BLaER1 treated with 17β-estradiol and CSF1 and Interleukin-3, amounts not matched to agents 10 nM and 100 nM (cell line): ENCODE measurements at regions not wholly inside any gene's neighbourhood (a gene's known extent, or its start where the extent isn't known, plus 50 kb on each side); places are given as distances from the start of the nearest gene placed in this dataset.

Experiments used
- H3K27ac ChIP-seq, 11 experiments: shearing (Covaris generic); formaldehyde crosslinking; 2 replicates each; pipeline ENCODE4 v1.8.1; 2022
- H3K27me3 ChIP-seq, 11 experiments: shearing (Covaris generic); formaldehyde crosslinking; 2 replicates each; pipeline ENCODE4 v1.8.1; 2022
- H3K36me3 ChIP-seq, 11 experiments: shearing (Covaris generic); formaldehyde crosslinking; 2 replicates each; pipeline ENCODE4 v1.8.1; 2022
- H3K4me1 ChIP-seq, 10 experiments: shearing (Covaris generic); formaldehyde crosslinking; 2 replicates each; pipeline ENCODE4 v1.8.1; 2022
- H3K4me2 ChIP-seq, 11 experiments: shearing (Covaris generic); formaldehyde crosslinking; 2 replicates each; pipeline ENCODE4 v1.8.1; 2022
- H3K4me3 ChIP-seq, 10 experiments: shearing (Covaris generic); formaldehyde crosslinking; 2 replicates each; pipeline ENCODE4 v1.8.1; 2022
- H3K9ac ChIP-seq, 11 experiments: shearing (Covaris generic); formaldehyde crosslinking; 2 replicates each; pipeline ENCODE4 v1.8.1; 2022
- H3K9me3 ChIP-seq, 11 experiments: shearing (Covaris generic); formaldehyde crosslinking; replicated peaks in 1 of 11; 2 replicates each; pipeline ENCODE4 v1.8.1; 2022
- H4K20me1 ChIP-seq, 11 experiments: shearing (Covaris generic); formaldehyde crosslinking; 2 replicates each; pipeline ENCODE4 v1.8.1; 2022
- Cebpa-rat ChIP-seq, 11 experiments: shearing (Covaris generic); IDR thresholded peaks; 2 replicates each; pipeline ENCODE4 v1.8.1; 2022

DNA sequence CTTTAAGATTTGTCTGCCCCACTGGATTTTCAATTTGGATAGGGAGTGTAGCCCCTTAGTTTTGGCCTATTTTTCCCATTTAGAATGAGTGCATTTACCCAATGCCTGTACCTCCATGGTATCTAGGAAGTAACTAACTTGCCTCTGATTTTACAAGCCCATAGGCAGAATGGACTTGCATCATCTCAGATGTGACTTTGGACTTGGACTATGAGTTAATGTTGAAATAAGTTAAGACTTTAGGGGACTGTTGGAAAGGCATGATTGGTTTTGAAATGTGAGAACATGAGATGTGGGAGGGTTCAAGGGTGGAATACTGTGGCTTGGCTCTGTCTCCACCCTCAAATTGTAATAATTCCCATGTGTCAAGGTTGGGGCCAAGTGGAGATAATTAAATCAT is 2480.2 kb downstream of the PCDH7 start:
- H3K4me1 ChIP-seq = no peaks in the 10 kb centered on the region
- H3K4me2 ChIP-seq = no peak overlapping the region
- H3K36me3 ChIP-seq = no peaks in the 10 kb centered on the region
- no peaks in the 10 kb centered on the region for H4K20me1 ChIP-seq
- H3K4me3 ChIP-seq = no peak overlapping the region
- H3K27me3 ChIP-seq = no peaks in the 10 kb centered on the region
- no peak overlapping the region for H3K27ac ChIP-seq
- no peak overlapping the region for H3K9ac ChIP-seq
- peaks cover 0 to 3% (median 0%) of the 10 kb centered on the region in 11 experiments; a peak in 1 of 22 replicates for H3K9me3 ChIP-seq
- TF ChIP-seq Cebpa-rat (IDR thresholded peaks at IDR 0.05) = no peak

- Histone ChIP-seq H3K9me3 (no peaks in the 10 kb centered on the region), H3K36me3 (no peaks in the 10 kb centered on the region), H3K27me3 (no peaks in the 10 kb centered on the region), H4K20me1 (no peaks in the 10 kb centered on the region), H3K27ac (no peak overlapping the region), H3K4me3 (no peak overlapping the region), H3K4me1 (no peaks in the 10 kb centered on the region), H3K9ac (no peak overlapping the region), H3K4me2 (no peak overlapping the region)
- no peak for TF ChIP-seq Cebpa-rat (IDR thresholded peaks at IDR 0.05)
Measured at GRCh38 chr4:33218238-33218637, 2498.1 kb downstream of the PCDH7 start.

- no peak overlapping the region for H3K4me2 ChIP-seq
- H4K20me1 ChIP-seq = no peaks in the 10 kb centered on the region
- H3K4me3 ChIP-seq = no peak overlapping the region
- H3K27me3 ChIP-seq = no peaks in the 10 kb centered on the region
- H3K27ac ChIP-seq = no peak overlapping the region
- H3K4me1 ChIP-seq = no peaks in the 10 kb centered on the region
- no peaks in the 10 kb centered on the region for H3K9me3 ChIP-seq
- no peak overlapping the region for H3K9ac ChIP-seq
- TF ChIP-seq Cebpa-rat (IDR thresholded peaks at IDR 0.05) = no peak
- no peaks in the 10 kb centered on the region for H3K36me3 ChIP-seq
Measured at GRCh38 chr4:33226133-33226532, 2506.0 kb downstream of the PCDH7 start.

GRCh38 chr4:33226783-33227182 is 2506.6 kb downstream of the PCDH7 start:
- Histone ChIP-seq H4K20me1 (no peaks in the 10 kb centered on the region), H3K9ac (no peak overlapping the region), H3K36me3 (no peaks in the 10 kb centered on the region), H3K4me1 (no peaks in the 10 kb centered on the region), H3K9me3 (no peaks in the 10 kb centered on the region), H3K4me2 (no peak overlapping the region), H3K27ac (no peak overlapping the region), H3K27me3 (no peaks in the 10 kb centered on the region), H3K4me3 (no peak overlapping the region)
- TF ChIP-seq Cebpa-rat (IDR thresholded peaks at IDR 0.05) = no peak

DNA sequence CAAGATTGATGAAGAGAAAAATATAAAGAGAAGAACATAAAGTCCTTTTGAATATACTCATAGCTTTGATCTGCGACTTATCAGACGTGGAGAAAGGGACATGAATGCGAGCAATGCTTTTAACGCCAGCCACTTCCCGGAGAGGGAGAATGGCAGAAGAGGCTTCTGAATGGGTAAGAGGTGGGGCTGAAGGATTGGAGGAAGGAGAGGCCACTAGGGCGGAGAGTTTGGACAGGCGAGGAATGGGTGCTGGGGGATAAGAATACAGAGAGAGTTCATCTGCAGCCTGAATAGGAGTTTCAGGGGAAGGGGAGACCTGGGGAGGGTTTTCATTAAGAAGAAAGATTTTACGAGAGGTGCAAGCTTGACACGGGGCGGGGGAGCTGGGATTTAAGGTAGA is 2534.9 kb downstream of the PCDH7 start:
- no peak for TF ChIP-seq Cebpa-rat (IDR thresholded peaks at IDR 0.05)
- H3K4me1 ChIP-seq = no peaks in the 10 kb centered on the region
- no peak overlapping the region for H3K27ac ChIP-seq
- H3K36me3 ChIP-seq = no peaks in the 10 kb centered on the region
- H3K4me2 ChIP-seq = no peak overlapping the region
- no peaks in the 10 kb centered on the region for H3K9me3 ChIP-seq
- H3K4me3 ChIP-seq = no peak overlapping the region
- no peaks in the 10 kb centered on the region for H4K20me1 ChIP-seq
- no peak overlapping the region for H3K9ac ChIP-seq
- H3K27me3 ChIP-seq = no peaks in the 10 kb centered on the region

DNA sequence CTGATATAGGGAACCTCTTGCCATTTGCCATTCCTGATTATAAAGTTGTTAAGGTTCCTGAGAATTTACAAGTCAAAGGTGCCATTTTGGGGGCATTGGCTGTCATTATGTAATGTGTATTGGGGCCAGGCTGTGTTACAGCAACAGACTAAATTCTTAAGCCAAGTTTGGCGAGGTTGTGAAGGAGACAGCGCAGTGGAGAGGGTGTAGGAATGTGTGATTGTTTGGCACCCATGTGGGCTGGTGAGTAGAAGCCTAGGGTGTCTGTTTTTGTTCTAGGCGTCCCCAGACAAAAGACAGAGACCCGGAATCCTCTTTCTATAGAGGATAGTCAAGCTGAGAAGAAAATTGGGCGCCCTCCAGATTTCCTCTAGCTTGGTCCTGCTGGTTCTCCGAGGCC is 2535.3 kb downstream of the PCDH7 start:
- Histone ChIP-seq H3K27ac (no peak overlapping the region), H3K27me3 (no peaks in the 10 kb centered on the region), H3K36me3 (no peaks in the 10 kb centered on the region), H3K9me3 (no peaks in the 10 kb centered on the region), H3K4me3 (no peak overlapping the region), H4K20me1 (no peaks in the 10 kb centered on the region), H3K4me1 (no peaks in the 10 kb centered on the region), H3K4me2 (no peak overlapping the region), H3K9ac (no peak overlapping the region)
- no peak for TF ChIP-seq Cebpa-rat (IDR thresholded peaks at IDR 0.05)

DNA sequence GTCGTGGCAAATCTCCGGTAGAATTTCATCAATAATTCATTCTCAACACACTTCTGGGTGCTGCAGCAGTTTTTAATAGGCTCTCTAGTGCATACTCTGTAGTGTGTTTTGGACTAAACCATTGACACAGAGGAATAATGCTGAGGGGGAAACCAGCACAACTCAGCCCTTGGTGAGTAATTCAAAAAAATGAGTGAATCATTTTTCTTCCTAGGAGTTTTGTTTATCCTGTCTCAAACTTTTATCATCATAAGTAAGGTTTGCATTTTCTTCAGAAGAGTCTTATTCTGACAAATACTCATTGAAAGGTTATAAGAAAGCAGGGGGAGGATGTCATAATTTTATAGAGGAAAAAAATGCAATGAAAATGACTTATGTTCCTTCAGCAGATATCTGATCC is 2542.7 kb downstream of the PCDH7 start:
- Histone ChIP-seq H3K4me2 (no peak overlapping the region), H3K4me1 (no peaks in the 10 kb centered on the region), H3K36me3 (no peaks in the 10 kb centered on the region), H3K4me3 (no peak overlapping the region), H3K27ac (no peak overlapping the region), H4K20me1 (no peaks in the 10 kb centered on the region), H3K9me3 (no peaks in the 10 kb centered on the region), H3K9ac (no peak overlapping the region), H3K27me3 (no peaks in the 10 kb centered on the region)
- TF ChIP-seq Cebpa-rat (IDR thresholded peaks at IDR 0.05) = no peak

DNA sequence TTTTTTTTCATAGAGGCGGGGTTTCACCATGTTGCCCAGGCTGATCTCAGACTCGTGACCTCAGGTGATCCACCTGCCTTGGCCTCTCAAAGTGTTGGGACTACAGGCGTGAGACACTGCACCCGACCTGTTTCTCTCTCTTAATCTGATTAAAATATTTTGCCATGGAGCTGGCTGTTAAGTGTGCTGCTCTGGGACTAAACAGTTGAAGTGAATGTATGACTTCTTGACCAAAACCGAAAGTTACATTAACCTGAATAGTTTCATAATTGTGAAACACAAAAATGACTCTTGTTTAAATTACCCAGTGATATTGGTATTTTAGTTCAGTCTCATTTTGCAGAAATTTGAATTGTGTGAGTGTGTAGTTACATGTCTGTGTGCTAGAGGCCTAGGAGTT is 2548.6 kb downstream of the PCDH7 start:
- no peak overlapping the region for H3K4me2 ChIP-seq
- no peaks in the 10 kb centered on the region for H3K4me1 ChIP-seq
- no peak overlapping the region for H3K9ac ChIP-seq
- H3K27ac ChIP-seq = no peak overlapping the region
- H3K9me3 ChIP-seq = no peaks in the 10 kb centered on the region
- H3K4me3 ChIP-seq = no peak overlapping the region
- H4K20me1 ChIP-seq = no peaks in the 10 kb centered on the region
- TF ChIP-seq Cebpa-rat (IDR thresholded peaks at IDR 0.05) = no peak
- H3K36me3 ChIP-seq = no peaks in the 10 kb centered on the region
- no peaks in the 10 kb centered on the region for H3K27me3 ChIP-seq

DNA sequence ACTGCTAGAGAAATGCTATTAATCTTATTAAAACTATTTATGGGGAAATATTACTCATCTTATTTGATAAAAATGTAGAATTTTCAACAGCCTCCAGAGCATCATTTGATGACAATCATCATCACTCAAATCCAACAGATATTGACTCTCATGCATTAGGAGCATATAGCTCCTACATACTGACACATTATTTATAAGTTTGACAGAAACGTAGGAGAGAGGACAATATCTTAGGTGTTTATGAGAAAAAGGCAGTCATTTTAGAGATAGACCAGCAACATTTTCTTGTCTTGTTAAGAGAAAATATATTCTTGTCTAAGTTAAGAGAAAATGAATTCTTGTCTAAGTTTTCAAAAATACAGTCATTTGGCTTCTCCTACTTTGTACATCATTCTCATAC is 2550.2 kb downstream of the PCDH7 start:
- H3K4me2 ChIP-seq = no peak overlapping the region
- H3K9me3 ChIP-seq = no peaks in the 10 kb centered on the region
- no peak overlapping the region for H3K27ac ChIP-seq
- H3K4me1 ChIP-seq = no peaks in the 10 kb centered on the region
- TF ChIP-seq Cebpa-rat (IDR thresholded peaks at IDR 0.05) = no peak
- no peak overlapping the region for H3K4me3 ChIP-seq
- H3K27me3 ChIP-seq = no peaks in the 10 kb centered on the region
- H3K36me3 ChIP-seq = no peaks in the 10 kb centered on the region
- no peak overlapping the region for H3K9ac ChIP-seq
- H4K20me1 ChIP-seq = no peaks in the 10 kb centered on the region

DNA sequence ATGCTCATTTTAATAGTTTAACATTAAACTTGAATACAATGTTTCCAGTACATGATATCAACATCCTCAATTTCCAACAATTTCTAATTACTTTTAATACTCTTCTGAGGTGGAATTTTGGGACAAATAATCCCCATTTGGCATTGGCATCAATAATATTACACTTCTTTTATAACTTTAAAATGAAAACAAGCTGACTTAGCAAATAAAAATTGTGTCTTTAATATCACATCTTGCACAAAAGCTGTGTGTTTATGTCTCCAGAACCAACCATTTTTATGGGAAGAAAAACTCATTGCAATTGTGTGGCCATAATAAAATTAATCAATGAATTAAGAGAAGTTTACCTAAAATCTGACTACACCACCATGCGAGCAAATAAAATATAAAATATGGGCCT is 2552.6 kb downstream of the PCDH7 start:
- H3K9me3 ChIP-seq = no peaks in the 10 kb centered on the region
- no peak for TF ChIP-seq Cebpa-rat (IDR thresholded peaks at IDR 0.05)

DNA sequence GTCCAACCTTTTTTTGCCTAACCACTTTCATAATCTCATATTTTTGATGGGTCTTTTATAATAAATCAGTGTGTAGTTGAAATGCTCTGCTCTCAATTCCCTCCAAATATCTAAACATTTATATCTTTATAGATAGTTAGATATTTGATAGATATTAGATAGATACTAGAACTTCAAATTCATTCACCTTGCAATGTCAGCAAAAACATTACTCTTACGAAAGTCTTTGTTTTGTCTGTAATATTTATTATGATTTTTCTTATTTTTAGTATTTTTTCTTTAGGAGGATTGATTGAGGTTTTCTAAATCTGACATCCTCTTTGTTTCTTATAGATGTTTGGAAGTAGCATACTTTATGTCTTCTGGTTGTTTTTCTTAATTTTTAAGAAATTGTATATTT is 2563.6 kb downstream of the PCDH7 start:
- H3K4me3 ChIP-seq = no peak overlapping the region
- peaks cover 0 to 4% (median 0%) of the 10 kb centered on the region in 10 experiments; a peak in 2 of 20 replicates for H3K4me1 ChIP-seq
- no peaks in the 10 kb centered on the region for H3K9me3 ChIP-seq
- TF ChIP-seq Cebpa-rat (IDR thresholded peaks at IDR 0.05) = no peak
- no peaks in the 10 kb centered on the region for H3K27me3 ChIP-seq
- no peaks in the 10 kb centered on the region for H3K36me3 ChIP-seq
- no peak overlapping the region for H3K9ac ChIP-seq
- no peak overlapping the region for H3K4me2 ChIP-seq
- no peaks in the 10 kb centered on the region for H4K20me1 ChIP-seq
- no peak overlapping the region for H3K27ac ChIP-seq

More for the DNA sequence above, 2552.6 kb downstream of the PCDH7 start:
- Histone ChIP-seq H3K36me3 (no peaks in the 10 kb centered on the region), H4K20me1 (no peaks in the 10 kb centered on the region), H3K4me3 (no peak overlapping the region), H3K4me1 (no peaks in the 10 kb centered on the region), H3K4me2 (no peak overlapping the region), H3K9ac (no peak overlapping the region), H3K27ac (no peak overlapping the region), H3K27me3 (no peaks in the 10 kb centered on the region)
